ENCODE measurements at regions not wholly inside any gene's neighbourhood (a gene's known extent, or its start where the extent isn't known, plus 50 kb on each side); places are given as distances from the start of the nearest gene placed in this dataset.

- TF ChIP-seq SRF (IDR thresholded peaks at IDR 0.05; ENCODE audit: low read depth, low read length) (no peak), BRCA1 (IDR thresholded peaks at IDR 0.05; ENCODE audit: low read depth, low read length) (no peak), SIRT6 (IDR thresholded peaks at IDR 0.05; ENCODE audit: low read length) (no peak), CTCF (IDR thresholded peaks at IDR 0.05; ENCODE audit: control extremely low read depth in 1 of 3, insufficient read depth in 1 of 3, low read depth in 1 of 3, low read length in 3 of 3) (no peak), BACH1 (IDR thresholded peaks at IDR 0.05; ENCODE audit: low read length) (no peak)
Measured at GRCh38 chr18:30639361-30639760, 403.2 kb downstream of the DSC3 start (continued).
